Stomach (tissue), 8 donors: ENCODE measurements at regions not wholly inside any gene's neighbourhood (a gene's known extent, or its start where the extent isn't known, plus 50 kb on each side); places are given as distances from the start of the nearest gene placed in this dataset.

Source experiments
- DNase-seq, 2 donors: peaks; one replicate each; pipeline versions ENCODE4 v3.0.0 to v3.0.0-alpha.2; 2013 to 2019
- H3K27ac ChIP-seq, 5 donors: fragments of 200-600 bp in 4 of 5; sonication (generic) in 4 of 5; one replicate each; pipeline ENCODE4 v1.5.1; 2013 to 2019; ENCODE audit warnings: mild to moderate bottlenecking in 1 of 5, moderate library complexity in 1 of 5
- H3K27me3 ChIP-seq, 3 donors: fragments of 200-600 bp; sonication (generic); one replicate each; pipeline ENCODE4 v1.5.1; 2017 to 2019; ENCODE audit warnings: mixed run types in 1 of 3
- H3K36me3 ChIP-seq, 4 donors: fragments of 200-600 bp; sonication (generic); 1 replicate in 3 of 4; 2 replicates in 1 of 4; pipeline ENCODE4 v1.5.1; 2016 to 2019
- H3K4me1 ChIP-seq, 4 donors: fragments of 200-600 bp; sonication (generic); one replicate each; pipeline ENCODE4 v1.5.1; 2016 to 2019
- H3K4me3 ChIP-seq, 4 donors: fragments of 200-600 bp; sonication (generic) in 3 of 4; one replicate each; pipeline ENCODE4 v1.5.1; 2016 to 2019; ENCODE audit warnings: mild to moderate bottlenecking in 1 of 4
- H3K9me3 ChIP-seq, 4 donors: fragments of 200-600 bp; sonication (generic); one replicate each; pipeline ENCODE4 v1.5.1; 2016 to 2019
- CTCF ChIP-seq, 7 experiments: fragments of 450-650 bp in 4 of 7; fragments of 200-600 bp in 3 of 7; sonication (generic) in 3 of 7; IDR thresholded peaks; one replicate each; pipeline ENCODE4 v1.5.1; 2016 to 2019; ENCODE audit warnings: antibody characterized with exemption in 7 of 7, control low read depth in 2 of 7, mild to moderate bottlenecking in 1 of 7
- EP300 ChIP-seq: sonication (generic); formaldehyde crosslinking; IDR thresholded peaks from one replicate; pipeline ENCODE4 v1.6.1; 2017; ENCODE audit warnings: antibody characterized with exemption
- POLR2A ChIP-seq, 4 donors: fragments of 450-650 bp; IDR thresholded peaks; one replicate each; pipeline ENCODE4 v1.6.1; 2016; ENCODE audit warnings: antibody characterized with exemption in 4 of 4, control low read depth in 2 of 4, mild to moderate bottlenecking in 1 of 4, moderate library complexity in 1 of 4
- POLR2AphosphoS5 ChIP-seq, 3 donors: sonication (generic); formaldehyde crosslinking; IDR thresholded peaks; one replicate each; pipeline ENCODE4 v1.6.1; 2016; ENCODE audit warnings: antibody characterized with exemption in 3 of 3
- WGBS, 5 donors: extraction: QIAGEN DNeasy Blood & Tissue Kit in 3 of 5; methylation state at CpG; one replicate each; pipeline versions ENCODE4 v1.1.5 to v1.1.7; 2013 to 2018; 5-methylcytosine and 5-hydroxymethylcytosine counted together
- intact Hi-C: fragments of 100-400 bp; cut with DNase I; formaldehyde crosslinking; loops from one replicate; pipeline ENCODE4 v1.15.1; 2023; ENCODE audit warnings: low total_unique reads
- donor health status: healthy with polysubstance abuse.
- donor health status: Bipolar disorder and iron deficiency.
- donor health status: healthy.

- 71 to 84% (median 78%) methylated on average over 12 of the region's 12 CpGs for WGBS, 5 donors
- intact Hi-C loops: no loop called here
- H3K27me3 ChIP-seq: no peaks in the 10 kb centered on the region
- no peak for TF ChIP-seq POLR2AphosphoS5 (IDR thresholded peaks at IDR 0.05)
- TF ChIP-seq POLR2A (IDR thresholded peaks at IDR 0.05): no peak
- TF ChIP-seq CTCF (IDR thresholded peaks at IDR 0.05): no peak
- TF ChIP-seq EP300: no peak
- DNase-seq: no peak
- H3K4me3 ChIP-seq: no peak overlapping the region
- no peaks in the 10 kb centered on the region for H3K4me1 ChIP-seq
- H3K36me3 ChIP-seq: no peaks in the 10 kb centered on the region
- H3K9me3 ChIP-seq: no peaks in the 10 kb centered on the region
- H3K27ac ChIP-seq: no peak overlapping the region
Measured at GRCh38 chr6:1001655-1002349, 308.9 kb upstream of the EXOC2 start.

GRCh38 chr6:999552-999951 lies 306.6 kb upstream of the EXOC2 start:
- H3K36me3 ChIP-seq: no peaks in the 10 kb centered on the region
- no peaks in the 10 kb centered on the region for H3K4me1 ChIP-seq
- H3K27me3 ChIP-seq: no peaks in the 10 kb centered on the region
- no peak for DNase-seq
- no peak overlapping the region for H3K27ac ChIP-seq
- TF ChIP-seq POLR2A (IDR thresholded peaks at IDR 0.05): no peak
- no peak for TF ChIP-seq CTCF (IDR thresholded peaks at IDR 0.05)
- TF ChIP-seq POLR2AphosphoS5 (IDR thresholded peaks at IDR 0.05): no peak
- TF ChIP-seq EP300: no peak
- H3K9me3 ChIP-seq: no peaks in the 10 kb centered on the region
- intact Hi-C loops: no loop called here
- no peak overlapping the region for H3K4me3 ChIP-seq
- WGBS, 5 donors: 88 to 92% (median 90%) methylated on average over 9 of the region's 9 CpGs

GRCh38 chr6:998551-998950 lies 305.6 kb upstream of the EXOC2 start:
- no peak for TF ChIP-seq EP300
- no peak overlapping the region for H3K4me3 ChIP-seq
- no peaks in the 10 kb centered on the region for H3K36me3 ChIP-seq
- H3K27me3 ChIP-seq: no peaks in the 10 kb centered on the region
- H3K27ac ChIP-seq: no peak overlapping the region
- no peak for DNase-seq
- no peaks in the 10 kb centered on the region for H3K4me1 ChIP-seq
- WGBS, 5 donors: 94 to 97% (median 96%) methylated on average over 10 of the region's 10 CpGs
- H3K9me3 ChIP-seq: no peaks in the 10 kb centered on the region
- intact Hi-C loops: no loop called here

- no peaks in the 10 kb centered on the region for H3K27me3 ChIP-seq
- no peaks in the 10 kb centered on the region for H3K9me3 ChIP-seq
- no peak overlapping the region for H3K4me3 ChIP-seq
- TF ChIP-seq POLR2AphosphoS5 (IDR thresholded peaks at IDR 0.05) (no peak), CTCF (IDR thresholded peaks at IDR 0.05) (no peak), POLR2A (IDR thresholded peaks at IDR 0.05) (no peak), EP300 (no peak)
- WGBS, 5 donors: 38 to 65% (median 45%) methylated on average over 9 of the region's 9 CpGs
- no peaks in the 10 kb centered on the region for H3K4me1 ChIP-seq
- DNase-seq: peak; percentile 26 to 42
- no peak overlapping the region for H3K27ac ChIP-seq
- H3K36me3 ChIP-seq: no peaks in the 10 kb centered on the region
- intact Hi-C loops: no loop called here
Measured at GRCh38 chr6:996271-996852, 303.4 kb upstream of the EXOC2 start.

- no peaks in the 10 kb centered on the region for H3K4me1 ChIP-seq
- peaks cover 0 to 4% (median 0%) of the 10 kb centered on the region in 4 donors for H3K9me3 ChIP-seq
- H3K27ac ChIP-seq: no peak overlapping the region
- intact Hi-C loops: no loop called here
- no peaks in the 10 kb centered on the region for H3K36me3 ChIP-seq
- no peak overlapping the region for H3K4me3 ChIP-seq
- no peaks in the 10 kb centered on the region for H3K27me3 ChIP-seq
- no peak for DNase-seq
- no peak for TF ChIP-seq POLR2AphosphoS5 (IDR thresholded peaks at IDR 0.05)
- no peak for TF ChIP-seq POLR2A (IDR thresholded peaks at IDR 0.05)
- TF ChIP-seq CTCF (IDR thresholded peaks at IDR 0.05): no peak
- TF ChIP-seq EP300: no peak
Measured at GRCh38 chr6:991192-991591, 298.3 kb upstream of the EXOC2 start.
